ENCODE measurements at regions not wholly inside any gene's neighbourhood (a gene's known extent, or its start where the extent isn't known, plus 50 kb on each side); places are given as distances from the start of the nearest gene placed in this dataset.

DNA sequence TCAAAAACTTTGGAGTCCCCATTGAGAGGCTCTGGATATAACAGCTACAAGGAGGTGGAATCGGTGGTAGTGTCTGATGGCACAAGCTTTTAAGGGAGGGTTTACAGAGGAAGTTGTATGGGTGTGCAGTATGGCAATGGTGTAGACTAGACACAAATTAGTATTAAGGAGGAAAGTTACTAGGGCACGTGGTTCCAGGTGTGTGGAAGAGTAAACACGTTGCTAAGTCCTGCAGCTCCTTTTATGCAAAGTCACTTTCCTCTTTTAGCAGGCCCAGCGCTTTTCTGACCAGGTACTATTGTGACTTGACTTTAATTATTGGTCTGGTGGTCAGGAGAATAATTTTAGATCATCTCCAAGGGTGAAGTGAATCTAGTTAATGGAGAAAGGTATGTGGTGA, 287.5 kb upstream of the B3GALT2 start:
- TF ChIP-seq, protein P1, sequence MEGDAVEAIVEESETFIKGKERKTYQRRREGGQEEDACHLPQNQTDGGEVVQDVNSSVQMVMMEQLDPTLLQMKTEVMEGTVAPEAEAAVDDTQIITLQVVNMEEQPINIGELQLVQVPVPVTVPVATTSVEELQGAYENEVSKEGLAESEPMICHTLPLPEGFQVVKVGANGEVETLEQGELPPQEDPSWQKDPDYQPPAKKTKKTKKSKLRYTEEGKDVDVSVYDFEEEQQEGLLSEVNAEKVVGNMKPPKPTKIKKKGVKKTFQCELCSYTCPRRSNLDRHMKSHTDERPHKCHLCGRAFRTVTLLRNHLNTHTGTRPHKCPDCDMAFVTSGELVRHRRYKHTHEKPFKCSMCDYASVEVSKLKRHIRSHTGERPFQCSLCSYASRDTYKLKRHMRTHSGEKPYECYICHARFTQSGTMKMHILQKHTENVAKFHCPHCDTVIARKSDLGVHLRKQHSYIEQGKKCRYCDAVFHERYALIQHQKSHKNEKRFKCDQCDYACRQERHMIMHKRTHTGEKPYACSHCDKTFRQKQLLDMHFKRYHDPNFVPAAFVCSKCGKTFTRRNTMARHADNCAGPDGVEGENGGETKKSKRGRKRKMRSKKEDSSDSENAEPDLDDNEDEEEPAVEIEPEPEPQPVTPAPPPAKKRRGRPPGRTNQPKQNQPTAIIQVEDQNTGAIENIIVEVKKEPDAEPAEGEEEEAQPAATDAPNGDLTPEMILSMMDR (IDR thresholded peaks at IDR 0.05 in 2 of 3, conservative IDR thresholded peaks at IDR 0.05 in 1 of 3; ENCODE audit: borderline replicate concordance in 1 of 3, insufficient read depth in 1 of 3, low read depth in 2 of 3, low read length in 2 of 3): no peak
- TF ChIP-seq ZNF274 (IDR thresholded peaks at IDR 0.05; ENCODE audit: low read depth, low read length): no peak
- no peak for TF ChIP-seq POLR2AphosphoS5 (IDR thresholded peaks at IDR 0.05; ENCODE audit: low read depth, low read length)
- TF ChIP-seq RAD21 (IDR thresholded peaks at IDR 0.05; ENCODE audit: low read depth): no peak
- TF ChIP-seq CEBPB (IDR thresholded peaks at IDR 0.05; ENCODE audit: low read depth): no peak
- TF ChIP-seq, protein P2, sequence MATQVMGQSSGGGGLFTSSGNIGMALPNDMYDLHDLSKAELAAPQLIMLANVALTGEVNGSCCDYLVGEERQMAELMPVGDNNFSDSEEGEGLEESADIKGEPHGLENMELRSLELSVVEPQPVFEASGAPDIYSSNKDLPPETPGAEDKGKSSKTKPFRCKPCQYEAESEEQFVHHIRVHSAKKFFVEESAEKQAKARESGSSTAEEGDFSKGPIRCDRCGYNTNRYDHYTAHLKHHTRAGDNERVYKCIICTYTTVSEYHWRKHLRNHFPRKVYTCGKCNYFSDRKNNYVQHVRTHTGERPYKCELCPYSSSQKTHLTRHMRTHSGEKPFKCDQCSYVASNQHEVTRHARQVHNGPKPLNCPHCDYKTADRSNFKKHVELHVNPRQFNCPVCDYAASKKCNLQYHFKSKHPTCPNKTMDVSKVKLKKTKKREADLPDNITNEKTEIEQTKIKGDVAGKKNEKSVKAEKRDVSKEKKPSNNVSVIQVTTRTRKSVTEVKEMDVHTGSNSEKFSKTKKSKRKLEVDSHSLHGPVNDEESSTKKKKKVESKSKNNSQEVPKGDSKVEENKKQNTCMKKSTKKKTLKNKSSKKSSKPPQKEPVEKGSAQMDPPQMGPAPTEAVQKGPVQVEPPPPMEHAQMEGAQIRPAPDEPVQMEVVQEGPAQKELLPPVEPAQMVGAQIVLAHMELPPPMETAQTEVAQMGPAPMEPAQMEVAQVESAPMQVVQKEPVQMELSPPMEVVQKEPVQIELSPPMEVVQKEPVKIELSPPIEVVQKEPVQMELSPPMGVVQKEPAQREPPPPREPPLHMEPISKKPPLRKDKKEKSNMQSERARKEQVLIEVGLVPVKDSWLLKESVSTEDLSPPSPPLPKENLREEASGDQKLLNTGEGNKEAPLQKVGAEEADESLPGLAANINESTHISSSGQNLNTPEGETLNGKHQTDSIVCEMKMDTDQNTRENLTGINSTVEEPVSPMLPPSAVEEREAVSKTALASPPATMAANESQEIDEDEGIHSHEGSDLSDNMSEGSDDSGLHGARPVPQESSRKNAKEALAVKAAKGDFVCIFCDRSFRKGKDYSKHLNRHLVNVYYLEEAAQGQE (IDR thresholded peaks at IDR 0.05; ENCODE audit: low read depth): no peak
- TF ChIP-seq EZH2phosphoT487 (IDR thresholded peaks at IDR 0.05; ENCODE audit: borderline replicate concordance): no peak
- no peak for TF ChIP-seq SIN3A (IDR thresholded peaks at IDR 0.05; ENCODE audit: low read depth)

Data from HCT116 (cell line).